HUES6 (cell line): ENCODE measurements at regions not wholly inside any gene's neighbourhood (a gene's known extent, or its start where the extent isn't known, plus 50 kb on each side); places are given as distances from the start of the nearest gene placed in this dataset.
"Not testable (repeated sequence)": the region's sequence is repeated elsewhere in the genome, so short reads cannot be mapped to it uniquely, and the experiment has no call there.

Experiments used
- H3K27ac ChIP-seq: 2 replicates; pipeline ENCODE4 v1.7.0; 2013; ENCODE audit warnings: low read depth, mild to moderate bottlenecking, low read length, inconsistent platforms
- H3K27me3 ChIP-seq: 2 replicates; pipeline ENCODE4 v1.6.1; 2013; ENCODE audit warnings: low read length; ENCODE audit not compliant: control insufficient read depth, insufficient read depth
- H3K36me3 ChIP-seq: 2 replicates; pipeline ENCODE4 v1.6.1; 2013; ENCODE audit warnings: low read length; ENCODE audit not compliant: control insufficient read depth, insufficient read depth
- H3K4me1 ChIP-seq: 2 replicates; pipeline ENCODE4 v1.6.1; 2013; ENCODE audit warnings: low read length; ENCODE audit not compliant: control insufficient read depth, insufficient read depth
- H3K4me3 ChIP-seq: 2 replicates; pipeline ENCODE4 v1.5.1; 2013; ENCODE audit warnings: low read depth, low read length
- H3K9ac ChIP-seq: one replicate; pipeline ENCODE4 v1.6.1; 2013; ENCODE audit warnings: mild to moderate bottlenecking, low read length
- H3K9me3 ChIP-seq: 2 replicates; pipeline ENCODE4 v1.6.1; 2013; ENCODE audit warnings: low read depth, low read length; ENCODE audit not compliant: control insufficient read depth, insufficient read depth

DNA sequence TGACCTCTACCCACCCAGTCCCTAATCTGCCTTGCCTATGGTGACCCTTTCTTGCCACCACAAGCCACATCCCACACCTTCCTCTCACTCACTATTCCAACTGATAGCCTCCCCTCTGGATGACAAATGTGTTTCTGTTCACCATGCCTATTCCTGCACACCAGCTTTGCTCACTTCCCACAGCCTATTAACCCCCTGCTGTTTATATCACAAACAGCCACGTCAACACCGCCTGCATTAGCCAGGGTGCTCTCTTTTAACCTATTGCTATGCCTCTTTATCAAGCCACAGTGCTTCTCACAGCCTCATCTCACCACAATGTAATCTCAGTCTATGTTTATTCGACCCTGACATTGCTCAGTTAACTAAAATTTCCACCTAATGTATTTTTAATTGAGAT lies 271.8 kb downstream of the SUCLG1 start:
- H3K27me3 ChIP-seq = no peaks in the 10 kb centered on the region
- H3K36me3 ChIP-seq = no peaks in the 10 kb centered on the region
- H3K9me3 ChIP-seq = no peaks in the 10 kb centered on the region
- no peak overlapping the region for H3K27ac ChIP-seq
- H3K4me1 ChIP-seq = peaks cover 4% of the 10 kb centered on the region; the same call in 1 of the 2 replicates
- H3K9ac ChIP-seq = no peak overlapping the region
- no peak overlapping the region for H3K4me3 ChIP-seq

DNA sequence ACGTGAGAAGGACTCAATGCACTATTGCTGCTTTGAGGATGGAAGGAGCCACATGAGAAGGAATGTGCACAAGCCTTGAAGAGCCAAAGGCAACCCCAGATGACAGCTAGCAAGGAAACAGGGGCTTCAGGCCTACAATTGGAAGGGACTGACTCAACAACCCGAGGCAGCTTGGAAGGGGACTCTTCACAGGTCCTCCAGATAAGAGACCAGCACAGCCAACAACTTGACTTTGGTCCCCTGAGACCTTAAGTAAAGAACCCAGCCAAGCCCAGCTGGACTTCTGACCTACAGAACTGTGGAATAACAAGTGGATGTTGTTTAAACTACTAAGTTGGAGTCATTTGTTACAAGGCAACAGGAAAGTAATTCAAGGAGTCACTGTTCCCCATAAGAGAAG lies 277.2 kb downstream of the SUCLG1 start:
- H3K9me3 ChIP-seq = no peaks in the 10 kb centered on the region
- H3K4me1 ChIP-seq = no peaks in the 10 kb centered on the region
- no peaks in the 10 kb centered on the region for H3K27me3 ChIP-seq
- no peak overlapping the region for H3K9ac ChIP-seq
- no peak overlapping the region for H3K4me3 ChIP-seq
- H3K27ac ChIP-seq = no peak overlapping the region
- no peaks in the 10 kb centered on the region for H3K36me3 ChIP-seq

DNA sequence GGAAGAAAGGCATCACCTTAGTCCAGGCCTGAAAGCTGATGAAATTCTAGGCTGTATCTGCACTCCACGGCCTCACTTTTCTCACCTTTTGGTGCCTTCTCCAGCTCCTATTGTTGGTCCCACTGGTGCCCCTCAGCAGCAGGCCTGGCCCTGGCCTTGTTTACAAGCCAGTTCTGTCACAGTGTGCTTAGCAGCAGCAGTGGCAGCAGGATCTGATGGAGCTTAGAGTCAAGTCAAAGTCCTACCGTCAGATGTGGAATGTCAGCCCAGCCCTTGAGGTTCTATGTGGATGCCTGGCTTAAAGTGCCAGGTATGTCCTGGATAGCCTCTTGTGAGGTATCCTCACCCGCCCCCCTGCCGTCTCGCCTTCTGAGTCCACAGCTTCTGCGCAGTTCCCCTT lies 281.3 kb downstream of the SUCLG1 start:
- Histone ChIP-seq H3K4me3 (no peak overlapping the region), H3K27ac (no peak overlapping the region), H3K4me1 (no peaks in the 10 kb centered on the region), H3K27me3 (no peaks in the 10 kb centered on the region), H3K36me3 (no peaks in the 10 kb centered on the region), H3K9me3 (no peaks in the 10 kb centered on the region), H3K9ac (no peak overlapping the region)

DNA sequence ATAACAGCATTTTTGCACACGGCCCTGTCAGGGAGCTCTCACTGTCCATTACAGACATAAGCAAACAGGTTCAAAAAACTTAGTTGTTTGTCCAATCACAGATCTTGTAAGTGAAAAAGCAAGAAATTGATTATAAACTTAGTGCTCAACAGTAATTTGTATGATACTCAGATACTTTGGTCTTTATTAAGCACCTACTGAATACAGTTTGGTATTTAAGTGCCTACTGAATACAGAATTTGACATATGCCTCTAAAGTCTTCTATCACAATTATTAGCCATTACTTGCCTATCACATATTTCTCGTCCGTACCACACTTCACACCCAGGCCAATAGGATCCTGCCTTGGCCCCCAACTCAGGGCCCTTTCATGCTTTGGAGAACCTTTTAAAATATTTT lies 283.1 kb downstream of the SUCLG1 start:
- Histone ChIP-seq H3K9me3 (no peaks in the 10 kb centered on the region), H3K36me3 (no peaks in the 10 kb centered on the region), H3K27me3 (no peaks in the 10 kb centered on the region), H3K27ac (no peak overlapping the region), H3K9ac (no peak overlapping the region), H3K4me1 (no peaks in the 10 kb centered on the region), H3K4me3 (no peak overlapping the region)

DNA sequence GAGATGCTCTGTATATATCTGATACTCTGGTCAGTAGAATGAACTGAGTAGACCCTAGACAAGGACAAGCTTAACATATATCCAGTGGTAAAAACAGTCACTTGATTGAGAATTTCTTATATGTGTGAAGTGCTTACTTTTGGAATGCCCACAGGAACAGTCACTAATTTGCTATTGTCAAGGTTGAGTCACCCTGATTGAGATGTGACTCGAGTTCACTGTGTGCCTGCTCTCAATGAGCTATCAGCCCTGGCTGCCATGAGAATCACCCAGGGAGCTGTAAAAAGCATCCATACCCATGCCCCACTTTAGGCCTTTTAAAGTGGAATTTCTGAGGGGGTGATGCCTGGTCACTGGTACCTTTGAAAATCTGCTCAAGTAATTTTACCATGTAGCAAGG lies 283.7 kb downstream of the SUCLG1 start:
- Histone ChIP-seq H3K36me3 (no peaks in the 10 kb centered on the region), H3K27ac (no peak overlapping the region), H3K27me3 (no peaks in the 10 kb centered on the region), H3K4me3 (no peak overlapping the region), H3K4me1 (no peaks in the 10 kb centered on the region), H3K9me3 (no peaks in the 10 kb centered on the region), H3K9ac (no peak overlapping the region)

DNA sequence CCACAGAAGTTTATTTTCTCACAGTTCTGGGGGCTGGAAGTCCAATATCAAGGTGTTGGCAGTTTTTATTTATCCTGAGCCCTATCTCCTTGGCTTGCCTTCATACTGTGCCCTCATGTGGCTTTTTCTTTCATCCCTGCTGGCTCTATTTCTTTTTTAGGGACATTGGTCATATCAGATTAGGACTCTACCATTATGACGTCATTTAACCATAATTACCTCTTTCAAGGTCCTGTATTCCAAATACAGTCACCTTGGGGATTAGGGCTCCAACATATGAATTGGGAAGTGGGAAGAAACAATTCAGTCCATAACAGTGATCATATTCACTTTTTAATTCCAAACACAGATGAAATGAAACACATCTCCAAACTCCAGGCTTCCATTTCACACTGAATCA lies 286.0 kb downstream of the SUCLG1 start:
- Histone ChIP-seq H3K4me3 (no peak overlapping the region), H3K27ac (no peak overlapping the region), H3K9me3 (peaks cover 10% of the 10 kb centered on the region), H3K4me1 (no peaks in the 10 kb centered on the region), H3K36me3 (no peaks in the 10 kb centered on the region), H3K9ac (no peak overlapping the region), H3K27me3 (no peaks in the 10 kb centered on the region)

DNA sequence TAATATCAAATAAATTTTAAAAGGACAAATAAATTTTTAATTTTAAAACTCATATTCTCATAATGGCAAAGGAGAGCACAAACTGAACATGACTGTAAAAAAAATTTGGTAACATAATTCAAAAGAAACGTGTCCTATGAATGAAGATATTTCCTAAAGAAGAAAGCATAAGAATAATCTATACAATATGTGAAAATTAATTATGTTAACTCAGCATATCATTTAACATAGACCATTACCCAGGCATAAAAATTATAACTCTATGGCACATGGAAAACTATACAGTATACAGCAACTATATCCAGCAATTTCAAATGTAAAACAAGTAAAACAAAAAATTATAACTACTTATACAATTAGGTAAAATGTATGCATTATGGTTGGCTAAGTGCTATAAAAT lies 288.1 kb downstream of the SUCLG1 start:
- H3K4me1 ChIP-seq = no peaks in the 10 kb centered on the region
- no peak overlapping the region for H3K9ac ChIP-seq
- no peak overlapping the region for H3K27ac ChIP-seq
- no peak overlapping the region for H3K4me3 ChIP-seq
- H3K36me3 ChIP-seq = no peaks in the 10 kb centered on the region
- no peaks in the 10 kb centered on the region for H3K27me3 ChIP-seq
- H3K9me3 ChIP-seq = peaks cover 15% of the 10 kb centered on the region

DNA sequence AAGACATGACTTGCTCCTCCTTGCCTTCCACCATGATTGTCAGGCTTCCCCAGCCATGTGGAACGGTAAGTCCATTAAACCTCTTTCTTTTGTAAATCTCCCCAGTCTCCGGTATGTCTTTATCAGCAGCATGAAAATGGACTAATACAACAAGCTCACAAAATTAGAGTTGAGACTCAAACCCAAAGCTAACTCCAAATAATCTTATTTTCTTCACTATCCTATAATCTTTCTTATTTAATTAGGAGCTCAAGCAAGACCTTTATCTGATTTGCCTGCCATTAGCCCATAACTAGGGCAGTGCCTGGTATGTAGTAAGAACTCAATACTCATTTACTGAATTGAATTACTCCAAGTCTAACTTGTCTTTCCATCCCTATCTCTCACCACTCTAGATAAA lies 289.2 kb downstream of the SUCLG1 start:
- Histone ChIP-seq H3K9ac (no peak overlapping the region), H3K4me1 (no peaks in the 10 kb centered on the region), H3K27me3 (no peaks in the 10 kb centered on the region), H3K4me3 (no peak overlapping the region), H3K36me3 (no peaks in the 10 kb centered on the region), H3K9me3 (peaks cover 15% of the 10 kb centered on the region), H3K27ac (no peak overlapping the region)

DNA sequence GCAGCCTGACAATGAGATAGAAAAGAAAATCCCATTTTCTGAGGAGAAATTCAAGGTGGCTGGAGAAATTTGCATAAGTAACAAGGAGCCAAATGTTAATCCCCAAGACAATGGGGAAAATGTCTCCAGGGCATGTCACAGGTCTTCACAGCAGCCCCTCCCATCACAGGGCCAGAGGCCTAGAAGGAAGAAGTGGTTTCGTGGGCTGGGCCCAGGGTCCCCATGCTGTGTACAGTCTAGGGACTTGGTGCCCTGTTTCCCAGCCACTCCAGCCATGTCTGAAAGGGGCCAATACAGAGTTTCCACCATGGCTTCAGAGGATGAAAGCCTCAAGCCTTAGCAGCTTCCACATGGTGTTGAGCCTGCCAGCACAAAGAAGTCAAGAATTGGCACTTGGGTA lies 290.5 kb downstream of the SUCLG1 start:
- H3K27me3 ChIP-seq, H3K4me1 ChIP-seq, H3K4me3 ChIP-seq, H3K27ac ChIP-seq, H3K9ac ChIP-seq, H3K36me3 ChIP-seq: not testable (repeated sequence)
- peaks cover 15% of the 10 kb centered on the region for H3K9me3 ChIP-seq

DNA sequence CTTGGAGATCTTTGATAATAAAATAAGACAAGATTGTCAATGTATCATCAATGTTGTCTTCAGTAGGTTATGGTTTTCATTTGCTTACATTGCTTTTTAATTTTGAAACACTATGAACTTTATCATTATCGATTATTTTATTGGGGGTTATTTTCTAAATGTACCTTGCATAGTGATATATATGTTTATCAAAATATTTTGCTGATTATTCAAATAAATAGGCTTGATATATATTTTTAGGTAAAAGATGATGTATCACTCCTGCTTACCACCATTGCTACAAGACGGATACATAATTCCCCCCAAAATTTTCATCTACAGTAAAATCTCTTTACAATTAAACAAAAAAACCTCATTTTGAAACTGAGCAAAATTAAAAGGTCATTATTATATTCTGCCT lies 293.8 kb downstream of the SUCLG1 start:
- Histone ChIP-seq H3K4me3 (no peak overlapping the region), H3K4me1 (no peaks in the 10 kb centered on the region), H3K9ac (no peak overlapping the region), H3K27ac (no peak overlapping the region), H3K36me3 (no peaks in the 10 kb centered on the region), H3K27me3 (no peaks in the 10 kb centered on the region), H3K9me3 (peaks cover 15% of the 10 kb centered on the region)

DNA sequence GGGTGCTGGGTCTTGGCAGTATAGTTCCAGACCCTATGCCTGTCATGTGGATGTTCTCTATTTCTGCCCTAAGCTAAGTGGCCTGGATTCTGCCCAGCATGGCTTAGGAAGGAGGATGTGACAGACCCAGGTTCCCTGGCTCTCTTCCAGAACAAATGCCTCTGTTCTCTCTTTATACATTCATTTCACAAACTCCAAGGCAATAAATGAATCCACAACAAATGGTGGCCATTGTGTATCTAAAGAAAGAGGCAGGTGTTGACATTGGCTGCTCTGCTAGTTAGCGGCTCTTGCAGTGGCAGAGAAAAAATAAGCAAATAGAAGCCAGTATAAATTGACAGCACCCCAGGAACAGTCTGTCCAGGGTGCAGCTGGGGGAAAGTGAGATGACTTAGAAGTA lies 298.6 kb downstream of the SUCLG1 start:
- no peaks in the 10 kb centered on the region for H3K4me1 ChIP-seq
- no peak overlapping the region for H3K27ac ChIP-seq
- H3K4me3 ChIP-seq = no peak overlapping the region
- no peaks in the 10 kb centered on the region for H3K9me3 ChIP-seq
- no peaks in the 10 kb centered on the region for H3K27me3 ChIP-seq
- H3K36me3 ChIP-seq = no peaks in the 10 kb centered on the region
- H3K9ac ChIP-seq = no peak overlapping the region

DNA sequence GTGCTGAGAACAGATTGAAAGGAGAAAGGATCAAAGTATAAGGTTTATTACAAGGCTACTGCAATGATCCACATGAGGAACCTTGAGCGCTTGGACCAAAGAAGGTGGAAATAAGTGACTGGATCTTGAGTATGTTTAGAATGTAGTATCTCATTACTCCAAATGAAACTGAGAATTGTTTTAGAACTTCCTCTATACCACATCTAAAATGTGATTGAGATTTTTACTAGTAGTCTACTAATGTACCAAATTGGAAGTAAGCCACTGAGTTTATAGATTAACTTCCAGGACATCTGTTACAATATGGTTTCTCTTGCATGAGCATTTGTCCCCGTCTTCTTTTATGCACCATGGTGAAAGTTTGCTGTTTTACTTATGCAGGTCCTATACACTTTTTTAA lies 300.5 kb downstream of the SUCLG1 start:
- no peaks in the 10 kb centered on the region for H3K36me3 ChIP-seq
- no peaks in the 10 kb centered on the region for H3K4me1 ChIP-seq
- no peak overlapping the region for H3K27ac ChIP-seq
- no peak overlapping the region for H3K4me3 ChIP-seq
- no peak overlapping the region for H3K9ac ChIP-seq
- no peaks in the 10 kb centered on the region for H3K27me3 ChIP-seq
- no peaks in the 10 kb centered on the region for H3K9me3 ChIP-seq
